ENCODE measurements at regions not wholly inside any gene's neighbourhood (a gene's known extent, or its start where the extent isn't known, plus 50 kb on each side); places are given as distances from the start of the nearest gene placed in this dataset.

GRCh38 chrX:1011691-1012283 lies 200.7 kb downstream of the CRLF2 start:
- BruUV-seq (replicated peaks), result no TSS peak
- no peak overlapping the region for H3K4me2 ChIP-seq (ENCODE audit: low read depth, low read length)
- no peak for TF ChIP-seq RAD21 (IDR thresholded peaks at IDR 0.05; ENCODE audit: low read length)
- TF ChIP-seq CTCF (conservative IDR thresholded peaks at IDR 0.05; ENCODE audit: low read depth, low read length), result no peak
- TF ChIP-seq SMC3 (IDR thresholded peaks at IDR 0.05; ENCODE audit: low read depth, low read length), result no peak
- TF ChIP-seq MAZ (IDR thresholded peaks at IDR 0.05; ENCODE audit: borderline replicate concordance, low read depth, low read length), result no peak
- TF ChIP-seq BHLHE40 (IDR thresholded peaks at IDR 0.05; ENCODE audit: low read depth, low read length), result no peak
- TF ChIP-seq RCOR1 (IDR thresholded peaks at IDR 0.05; ENCODE audit: insufficient replicate concordance, low read length), result no peak
- TF ChIP-seq CHD1 (IDR thresholded peaks at IDR 0.05; ENCODE audit: low read depth, low read length), result no peak
- TF ChIP-seq ELK1 (IDR thresholded peaks at IDR 0.05; ENCODE audit: borderline replicate concordance, low read depth, low read length), result no peak
- TF ChIP-seq POLR2A (IDR thresholded peaks at IDR 0.05; ENCODE audit: low read depth, low read length), result no peak
- TF ChIP-seq NFE2L2 (IDR thresholded peaks at IDR 0.05; ENCODE audit: low read depth, low read length), result no peak
- no peak for TF ChIP-seq CEBPB (IDR thresholded peaks at IDR 0.05; ENCODE audit: low read depth, low read length)
- no peak for TF ChIP-seq RFX5 (IDR thresholded peaks at IDR 0.05; ENCODE audit: low read depth, low read length)
- TF ChIP-seq USF2 (IDR thresholded peaks at IDR 0.05; ENCODE audit: low read depth, low read length), result no peak
- TF ChIP-seq FOS (IDR thresholded peaks at IDR 0.05; ENCODE audit: low read depth, low read length), result no peak
- no peak for TF ChIP-seq MAFK (IDR thresholded peaks at IDR 0.05; ENCODE audit: low read depth, low read length)
- TF ChIP-seq MXI1 (IDR thresholded peaks at IDR 0.05; ENCODE audit: borderline replicate concordance, low read depth, low read length), result no peak
- no peaks in the 10 kb centered on the region for H3K27me3 ChIP-seq (ENCODE audit: control insufficient read depth, insufficient read depth, low read length)
- H3K14ac ChIP-seq (replicated peaks; ENCODE audit: low read depth, low read length), result no peak overlapping the region
- no peaks in the 10 kb centered on the region for H3K36me3 ChIP-seq (ENCODE audit: control insufficient read depth, insufficient read depth, low read length)
- no CpG with 5 or more reads among the region's 12 CpGs for WGBS, 2 experiments (ENCODE audit: extremely low coverage in 2 of 2, insufficient read length in 1 of 2)
- no peak overlapping the region for H3K18ac ChIP-seq (ENCODE audit: low read depth, low read length)
- no peak overlapping the region for H2BK120ac ChIP-seq (ENCODE audit: low read depth, low read length)
- no peak overlapping the region for H3K27ac ChIP-seq (ENCODE audit: insufficient read depth, low read length)
- ATAC-seq (ENCODE audit: low read depth) (no peak), DNase-seq (no peak)
- no peak overlapping the region for H2AK9ac ChIP-seq (replicated peaks; ENCODE audit: low read depth, low read length, poor library complexity)
- no peaks in the 10 kb centered on the region for H3K9me1 ChIP-seq (ENCODE audit: insufficient read depth, low read length)
- ChIA-PET POLR2A (ENCODE audit: unreplicated experiment) (no interaction called here), CTCF (no interaction called here)
- H2AK5ac ChIP-seq (ENCODE audit: low read depth, low read length), result no peak overlapping the region
- no peak overlapping the region for H3K4me3 ChIP-seq (ENCODE audit: insufficient read depth, low read depth, low read length)
- in situ Hi-C loops (cut with MboI; ENCODE audit: low sequenced_read_pairs), result no loop called here
- H4K5ac ChIP-seq (ENCODE audit: low read depth, low read length), result no peak overlapping the region
- no peak overlapping the region for H4K91ac ChIP-seq (ENCODE audit: insufficient read depth, low read depth, low read length)
- peaks cover 17% of the 10 kb centered on the region; the same call in 1 of the 2 replicates for H3K9me3 ChIP-seq (ENCODE audit: control insufficient read depth, insufficient read depth, low read length)
- no peaks in the 10 kb centered on the region for H4K20me1 ChIP-seq (ENCODE audit: insufficient read depth, low read length)
- H2BK15ac ChIP-seq (ENCODE audit: low read depth, low read length), result no peak overlapping the region
- H3K79me1 ChIP-seq (ENCODE audit: low read depth in 1 of 2, low read length in 2 of 2), result no peaks in the 10 kb centered on the region
- H3K9ac ChIP-seq (ENCODE audit: low read depth, low read length), result no peak overlapping the region
- H4K8ac ChIP-seq (ENCODE audit: low read depth in 2 of 2, low read length in 2 of 2), result no peak overlapping the region
- no peak overlapping the region for H2BK5ac ChIP-seq (ENCODE audit: low read depth, low read length, poor library complexity, severe bottlenecking)
- H3K4me1 ChIP-seq (ENCODE audit: control insufficient read depth, insufficient read depth, low read length), result no peaks in the 10 kb centered on the region
- dilution Hi-C loops (cut with HindIII; ENCODE audit: low sequenced_read_pairs, unreplicated experiment), result no loop called here
- H2BK20ac ChIP-seq (ENCODE audit: low read depth, low read length), result no peak overlapping the region
- H3K23ac ChIP-seq (ENCODE audit: low read depth, low read length), result no peak overlapping the region
- H2AFZ ChIP-seq (replicated peaks; ENCODE audit: low read length, poor library complexity), result no peak overlapping the region
- H3K56ac ChIP-seq (ENCODE audit: extremely low read depth, insufficient read depth, low read length), result no peak overlapping the region
- no peak overlapping the region for H3K4ac ChIP-seq (ENCODE audit: low read depth, low read length)
- intact Hi-C loops (cut with micrococcal nuclease), result no loop called here
